ENCODE measurements at regions not wholly inside any gene's neighbourhood (a gene's known extent, or its start where the extent isn't known, plus 50 kb on each side); places are given as distances from the start of the nearest gene placed in this dataset.

- Histone ChIP-seq H3K56ac (ENCODE audit: insufficient read length, low read depth, low read length) (no peak overlapping the region), H2AK5ac (ENCODE audit: insufficient read length, low read length) (no peak overlapping the region), H3K79me2 (ENCODE audit: insufficient read depth, low read length) (no peaks in the 10 kb centered on the region), H3K14ac (ENCODE audit: insufficient read depth, low read length) (no peak overlapping the region), H3K9me3 (ENCODE audit: control insufficient read depth, low read depth, low read length) (no peaks in the 10 kb centered on the region), H2AFZ (ENCODE audit: low read length) (no peak overlapping the region), H4K5ac (ENCODE audit: insufficient read length, low read depth, low read length) (no peak overlapping the region), H4K8ac (replicated peaks; ENCODE audit: insufficient read length, low read depth, low read length) (no peak overlapping the region), H2BK12ac (ENCODE audit: insufficient read length, low read depth, low read length) (no peak overlapping the region), H3K18ac (ENCODE audit: insufficient read length, low read depth, low read length) (no peak overlapping the region), H3K4me1 (ENCODE audit: insufficient read depth, low read length) (no peaks in the 10 kb centered on the region), H3T11ph (ENCODE audit: low read length) (no peak overlapping the region), H4K91ac (ENCODE audit: insufficient read length, low read depth, low read length) (no peak overlapping the region), H2BK15ac (ENCODE audit: low read depth, low read length) (no peak overlapping the region), H3K23ac (ENCODE audit: insufficient read length, low read depth, low read length) (no peak overlapping the region), H2BK20ac (ENCODE audit: low read depth, low read length, poor library complexity, severe bottlenecking) (no peak overlapping the region), H2BK120ac (ENCODE audit: low read depth, low read length, poor library complexity, severe bottlenecking) (no peak overlapping the region), H3K9ac (ENCODE audit: extremely low read depth, insufficient read length, low read length) (no peak overlapping the region), H3K79me1 (ENCODE audit: insufficient read depth, low read depth, low read length, poor library complexity, severe bottlenecking) (no peaks in the 10 kb centered on the region), H3K4ac (ENCODE audit: low read depth, low read length) (no peak overlapping the region), H3K27me3 (ENCODE audit: insufficient read depth, low read length) (no peaks in the 10 kb centered on the region), H3K27ac (ENCODE audit: insufficient read length, low read depth, low read length) (no peak overlapping the region), H4K20me1 (ENCODE audit: control insufficient read depth, insufficient read depth, insufficient read length) (no peaks in the 10 kb centered on the region), H3K4me2 (ENCODE audit: insufficient read depth, insufficient read length, low read length) (no peak overlapping the region), H3K23me2 (ENCODE audit: insufficient read length, low read depth, low read length, poor library complexity, severe bottlenecking) (no peaks in the 10 kb centered on the region), H2BK5ac (ENCODE audit: insufficient read length, low read length) (no peak overlapping the region)
- TF ChIP-seq CTCF (conservative IDR thresholded peaks at IDR 0.05) = no peak
- Mint-ChIP-seq H3K36me3 (ENCODE audit: insufficient read depth in 1 of 3, low read depth in 3 of 3) (no peaks in the 10 kb centered on the region), H3K27ac (no peak overlapping the region), H3K4me3 (no peak overlapping the region), H3K4me1 (peaks cover 4 to 5% of the 10 kb centered on the region in 2 experiments), H3K9me3 (no peaks in the 10 kb centered on the region; a peak in 1 of 5 replicates), H3K27me3 (ENCODE audit: low read depth) (no peaks in the 10 kb centered on the region)
- DNase-seq = no peak
- no CpG with 5 or more reads among the region's 4 CpGs for WGBS (ENCODE audit: extremely low coverage, insufficient read length, low lambda C conversion rate)
Observed at GRCh38 chr6:101236709-101237108, 156.8 kb upstream of the GRIK2 start.

Measured in H9 (cell line).